CD4-positive, alpha-beta T cell treated with Interleukin-2 at 100 ng/mL for 4 hours (primary cell): ENCODE measurements at regions not wholly inside any gene's neighbourhood (a gene's known extent, or its start where the extent isn't known, plus 50 kb on each side); places are given as distances from the start of the nearest gene placed in this dataset.

Source experiments
- DNase-seq: peaks from one replicate; pipeline ENCODE4 v3.0.0-alpha.2; 2020; ENCODE audit warnings: low spot score

DNA sequence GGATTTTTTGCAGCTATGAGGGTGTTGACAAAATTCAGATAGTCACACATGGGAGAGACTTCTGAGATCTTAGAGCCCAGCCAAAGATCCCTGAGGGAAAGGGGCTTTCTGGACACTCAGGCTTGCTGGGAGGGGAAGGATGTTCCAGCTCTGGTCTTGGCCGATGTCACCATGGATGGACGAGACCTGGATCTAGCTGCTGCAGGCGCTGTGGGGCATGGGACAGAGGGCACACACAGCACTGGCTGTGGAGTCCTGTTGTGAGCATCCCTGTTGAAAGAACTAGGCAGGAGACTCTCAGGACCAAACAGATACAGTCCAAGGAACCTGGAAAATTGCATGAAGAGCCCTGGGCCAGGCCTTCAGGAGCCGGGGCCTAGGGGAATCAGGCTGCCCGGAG is 80.1 kb upstream of the SDK2 start:
- DNase-seq: no peak

DNA sequence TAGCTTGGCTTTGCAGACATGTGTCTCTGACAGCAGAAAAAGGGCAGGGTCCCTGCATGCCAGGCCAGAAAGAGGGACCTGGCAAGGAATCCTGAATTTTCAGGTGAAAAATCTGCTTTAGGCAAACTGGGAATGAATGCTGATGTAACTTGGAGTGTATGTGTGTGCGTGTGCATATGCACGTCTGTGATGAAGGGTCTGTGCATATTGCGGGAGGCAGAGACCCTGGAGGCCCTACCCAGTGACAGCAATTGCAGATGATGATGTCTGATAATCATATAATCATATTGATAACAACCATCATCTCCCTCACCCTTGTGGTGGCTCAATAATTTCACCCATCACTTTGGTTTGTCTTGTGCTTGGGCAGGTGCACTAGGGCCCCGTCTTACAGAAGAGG is 80.7 kb upstream of the SDK2 start:
- no peak for DNase-seq

GRCh38 chr17:73725794-73726515 is 81.7 kb upstream of the SDK2 start:
- no peak for DNase-seq

- DNase-seq: no peak
Measured at GRCh38 chr17:73727941-73728340, 83.7 kb upstream of the SDK2 start.

GRCh38 chr17:73729101-73729500 is 84.9 kb upstream of the SDK2 start:
- no peak for DNase-seq

GRCh38 chr17:73731733-73732132 is 87.5 kb upstream of the SDK2 start:
- DNase-seq: no peak

- DNase-seq: no peak
Measured at GRCh38 chr17:73733517-73733916, 89.3 kb upstream of the SDK2 start.

DNA sequence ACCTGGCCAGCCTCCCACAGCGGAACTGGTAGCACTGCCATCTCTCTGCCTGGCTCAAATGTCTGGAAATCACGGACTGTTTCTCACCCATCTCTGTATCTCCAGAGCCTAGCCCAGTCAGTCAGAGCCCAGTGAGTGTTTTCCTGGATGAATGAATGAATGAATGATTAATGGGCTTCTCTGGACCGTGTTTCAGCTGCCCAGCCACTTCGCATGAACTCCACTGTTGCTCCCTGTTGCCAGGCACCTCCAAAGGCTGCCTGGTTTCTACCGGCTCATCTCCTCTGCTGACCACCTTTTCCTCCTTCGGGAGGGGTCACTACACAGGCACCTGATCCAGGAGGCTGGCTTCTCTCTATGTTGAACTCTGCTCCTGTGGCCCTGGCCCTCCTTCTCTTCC is 91.0 kb upstream of the SDK2 start:
- no peak for DNase-seq

GRCh38 chr17:73738751-73739575 is 94.7 kb upstream of the SDK2 start:
- DNase-seq: no peak

GRCh38 chr17:73740370-73740769 is 96.1 kb upstream of the SDK2 start:
- DNase-seq: no peak

- DNase-seq: no peak
Measured at GRCh38 chr17:73742948-73743381, 98.7 kb upstream of the SDK2 start.

DNA sequence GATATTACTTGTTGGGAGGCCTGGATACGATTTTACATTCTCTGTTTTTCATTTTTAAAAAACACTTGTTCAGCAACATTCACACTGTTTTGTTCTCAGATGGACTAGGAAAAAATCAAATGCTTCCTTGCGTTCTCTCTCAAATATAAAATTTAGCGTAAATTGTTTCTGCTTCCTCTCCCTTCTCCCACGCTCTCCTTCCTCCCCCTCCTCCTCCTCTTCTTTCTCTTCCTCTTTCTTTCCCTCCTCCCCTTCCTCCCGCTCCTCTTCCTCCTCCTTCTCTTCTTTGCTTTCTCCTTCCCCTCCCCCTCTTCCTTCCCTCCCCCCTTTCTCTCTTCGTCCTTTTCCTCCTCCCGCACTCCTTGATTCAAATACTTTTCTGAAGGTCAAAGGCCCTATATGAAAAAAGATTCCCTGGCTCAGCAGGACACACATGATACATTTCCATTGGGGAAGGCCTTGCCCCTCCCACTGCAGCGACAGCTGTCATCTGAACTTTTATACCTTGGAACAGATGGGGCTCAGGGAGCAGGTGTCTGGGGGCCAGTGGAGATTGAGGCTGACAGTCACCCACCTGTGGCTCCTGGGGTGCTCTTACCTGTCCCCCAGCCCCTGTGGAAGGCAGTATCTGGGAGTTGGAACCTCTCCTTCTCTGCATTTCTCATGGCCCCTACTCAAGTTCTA is 99.4 kb upstream of the SDK2 start:
- no peak for DNase-seq

DNA sequence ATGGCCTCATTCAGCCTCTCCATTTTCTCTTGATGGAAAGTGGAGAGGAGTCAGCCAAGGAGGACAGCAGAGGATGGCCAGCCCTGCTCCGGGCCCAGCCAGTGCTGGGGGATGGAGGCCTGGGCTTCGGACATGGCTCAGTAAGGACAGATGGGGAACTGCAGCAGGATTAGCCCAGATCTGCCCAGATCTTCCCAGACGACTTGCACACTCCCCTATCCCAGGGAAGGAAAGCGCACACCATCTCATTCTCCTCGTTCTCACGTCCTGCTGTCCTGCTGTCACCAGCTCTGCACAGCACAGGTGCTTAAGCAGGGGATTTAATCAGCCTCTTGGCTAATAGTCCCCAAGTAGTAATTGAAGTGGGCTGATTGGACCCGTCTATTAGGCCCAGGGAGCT is 100.2 kb upstream of the SDK2 start:
- no peak for DNase-seq

GRCh38 chr17:73746314-73747073 is 102.2 kb upstream of the SDK2 start:
- DNase-seq: no peak

DNA sequence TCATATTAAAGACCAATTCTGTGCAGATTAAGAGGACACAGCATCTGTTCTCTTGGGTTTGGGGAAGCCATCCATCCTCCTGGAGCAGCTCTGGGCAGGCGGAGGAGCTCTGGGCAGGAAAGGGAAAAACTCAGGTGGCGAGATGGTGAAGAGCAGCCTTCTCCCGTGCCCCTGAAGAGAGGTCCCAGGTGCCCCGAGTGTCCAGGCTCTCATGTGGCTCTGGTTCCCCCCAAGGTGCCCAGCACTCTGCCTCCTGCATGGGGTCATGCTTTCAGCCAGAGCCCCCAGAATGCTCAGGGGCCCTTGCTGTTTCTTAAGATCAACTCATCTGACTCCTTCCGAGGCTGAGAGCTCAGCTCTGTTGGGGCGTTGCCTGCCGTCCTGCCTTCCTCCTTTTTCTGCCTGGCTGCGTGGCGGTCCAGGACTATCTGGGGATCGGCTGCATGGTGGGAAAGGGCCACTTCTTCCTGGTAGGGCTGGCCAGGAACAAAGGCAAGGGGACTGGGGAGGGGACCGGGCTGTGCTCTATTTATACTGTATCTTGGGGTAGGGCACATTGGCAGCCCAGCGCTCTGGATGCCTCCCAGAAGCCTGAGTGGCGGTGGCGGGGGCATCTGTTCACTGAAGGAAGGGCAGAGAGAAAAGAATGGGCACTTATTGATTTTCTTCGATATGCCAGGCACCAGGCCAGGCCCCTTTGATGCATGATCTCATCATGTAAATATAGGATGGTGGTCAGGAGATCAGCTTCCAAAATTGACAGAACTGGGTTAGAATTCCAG is 103.2 kb upstream of the SDK2 start:
- DNase-seq: no peak

- DNase-seq: no peak
Measured at GRCh38 chr17:73748508-73748907, 104.3 kb upstream of the SDK2 start.

DNA sequence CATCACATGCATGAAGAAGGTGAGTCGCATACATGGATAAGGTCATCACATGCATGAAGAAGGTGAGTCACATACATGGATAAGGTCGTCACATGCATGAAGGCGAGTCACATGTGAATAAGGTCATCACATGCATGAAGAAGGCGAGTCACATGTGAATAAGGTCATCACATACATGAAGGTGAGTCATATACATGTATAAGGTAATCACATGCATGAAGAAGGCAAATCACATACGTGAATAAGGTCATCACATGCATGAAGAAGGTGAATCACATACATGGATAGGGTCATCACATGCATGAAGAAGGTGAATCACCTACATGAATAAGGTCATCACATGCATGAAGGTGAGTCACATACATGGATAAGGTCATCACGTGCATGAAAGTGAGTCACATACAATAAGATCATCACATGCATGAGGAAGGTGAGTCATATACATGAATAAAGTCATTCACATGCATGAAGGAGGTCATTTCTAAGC is 105.1 kb upstream of the SDK2 start:
- DNase-seq: no peak

DNA sequence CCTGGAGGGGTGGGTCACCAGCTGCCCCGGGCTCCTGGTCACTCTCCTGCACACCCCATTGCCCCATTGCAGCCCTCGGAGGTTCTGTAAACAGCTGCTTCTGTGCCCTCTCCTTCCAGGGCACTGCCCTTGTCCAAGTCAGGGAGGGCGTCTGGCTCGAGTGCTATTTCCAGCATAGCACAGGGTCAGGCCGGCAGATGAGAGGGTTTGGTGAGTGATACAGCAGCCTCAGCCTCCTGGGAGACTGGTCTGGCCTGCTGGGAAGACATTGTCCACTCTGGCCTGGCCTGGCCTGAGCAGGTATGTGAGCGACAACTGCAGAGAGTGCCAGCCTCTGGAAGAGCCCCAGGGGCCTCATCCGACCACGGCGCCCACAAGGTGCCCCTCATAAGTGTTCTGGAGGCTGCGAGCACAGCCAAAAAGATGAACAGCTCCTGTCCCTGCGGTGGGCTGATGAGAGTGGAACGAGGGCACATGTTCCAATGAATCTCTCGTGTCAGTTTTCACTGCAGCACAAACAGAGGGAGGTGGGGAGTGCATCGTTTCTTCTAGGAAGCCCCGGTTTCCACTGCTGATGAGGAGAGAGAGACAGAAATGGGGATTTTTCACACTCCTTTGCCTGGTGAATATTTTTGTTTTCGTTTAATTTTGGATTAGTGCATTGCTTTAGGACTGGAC is 105.8 kb upstream of the SDK2 start:
- no peak for DNase-seq

- DNase-seq: no peak
Measured at GRCh38 chr17:73750975-73751374, 106.7 kb upstream of the SDK2 start.

DNA sequence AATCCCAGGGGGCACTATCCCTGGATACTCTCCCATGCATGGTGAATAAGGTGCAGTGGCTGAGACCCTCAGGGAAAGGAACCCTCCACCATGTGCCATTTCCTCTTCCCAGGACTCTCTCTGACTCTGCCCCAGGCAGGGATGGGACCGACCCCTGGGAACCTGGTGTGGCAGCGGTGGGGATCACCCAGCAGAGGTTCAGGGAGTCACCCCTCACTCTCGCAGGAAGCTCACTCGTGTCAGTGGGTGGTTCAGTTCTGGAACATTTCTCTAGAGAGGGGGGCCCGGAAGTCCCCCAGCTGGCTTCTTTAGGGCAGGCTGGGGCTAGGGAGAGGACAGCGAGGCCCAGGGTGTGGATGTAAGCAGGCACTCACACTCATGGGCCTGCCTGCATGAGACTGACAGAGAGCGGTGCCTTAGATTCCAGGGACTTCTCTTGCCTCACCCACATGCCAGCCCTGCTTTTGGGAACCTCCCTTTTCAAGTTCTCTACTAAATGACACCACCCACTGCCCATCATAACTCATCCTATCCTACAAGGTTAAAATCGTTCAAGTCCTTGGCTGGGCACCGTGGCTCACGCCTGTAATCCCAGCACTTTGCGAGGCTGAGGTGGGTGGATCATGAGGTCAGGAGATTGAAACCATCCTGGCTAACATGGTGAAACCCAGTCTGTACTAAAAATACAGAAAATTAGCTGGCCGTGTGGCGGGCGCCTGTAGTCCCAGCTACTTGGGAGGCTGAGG is 109.7 kb upstream of the SDK2 start:
- no peak for DNase-seq
